Endodermal cell (in vitro differentiated cells): ENCODE measurements at regions not wholly inside any gene's neighbourhood (a gene's known extent, or its start where the extent isn't known, plus 50 kb on each side); places are given as distances from the start of the nearest gene placed in this dataset.

Experiments used
- DNase-seq: peaks from one replicate; pipeline ENCODE4 v3.0.0-alpha.2; 2017
- H3K27ac ChIP-seq: 2 replicates; pipeline ENCODE4 v1.5.1; 2013; ENCODE audit warnings: mild to moderate bottlenecking, low read depth, low read length, moderate library complexity
- H3K27me3 ChIP-seq: 2 replicates; pipeline ENCODE4 v1.6.1; 2013; ENCODE audit warnings: mild to moderate bottlenecking, low read length, moderate library complexity; ENCODE audit not compliant: insufficient read depth, control insufficient read depth, poor library complexity, severe bottlenecking
- H3K36me3 ChIP-seq: 2 replicates; pipeline ENCODE4 v1.7.0; 2013; ENCODE audit warnings: mild to moderate bottlenecking, low read length, moderate library complexity; ENCODE audit not compliant: control insufficient read depth, insufficient read depth
- H3K4me1 ChIP-seq: one replicate; pipeline ENCODE4 v1.7.0; 2013; ENCODE audit warnings: low read length; ENCODE audit not compliant: control insufficient read depth, insufficient read depth
- H3K4me3 ChIP-seq: 2 replicates; pipeline ENCODE4 v1.5.1; 2013; ENCODE audit warnings: mild to moderate bottlenecking, low read length, moderate library complexity
- H3K9ac ChIP-seq: 2 replicates; pipeline ENCODE4 v1.6.1; 2013; ENCODE audit warnings: mild to moderate bottlenecking, low read length, moderate library complexity; ENCODE audit not compliant: poor library complexity, severe bottlenecking; ENCODE audit errors: extremely low read depth
- H3K9me3 ChIP-seq: 2 replicates; pipeline ENCODE4 v1.6.1; 2013; ENCODE audit warnings: mild to moderate bottlenecking, low read length, moderate library complexity; ENCODE audit not compliant: control insufficient read depth
- H3K27ac Mint-ChIP-seq: 2 replicates; pipeline ENCODE4 v1.8.0; 2020; ENCODE audit warnings: mixed read lengths
- H3K27me3 Mint-ChIP-seq: 2 replicates; pipeline ENCODE4 v1.8.0; 2021; ENCODE audit warnings: mild to moderate bottlenecking, mixed read lengths; ENCODE audit not compliant: insufficient read depth
- H3K36me3 Mint-ChIP-seq: 2 replicates; pipeline ENCODE4 v1.8.0; 2020; ENCODE audit warnings: low read depth, mixed read lengths
- H3K4me1 Mint-ChIP-seq: 2 replicates; pipeline ENCODE4 v1.8.0; 2020; ENCODE audit warnings: mixed read lengths
- H3K4me3 Mint-ChIP-seq: 2 replicates; pipeline ENCODE4 v1.8.0; 2020; ENCODE audit warnings: mild to moderate bottlenecking, moderate library complexity, mixed read lengths
- H3K9me3 Mint-ChIP-seq: 2 replicates; pipeline ENCODE4 v1.8.0; 2020; ENCODE audit warnings: mild to moderate bottlenecking, mixed read lengths
- WGBS, 2 experiments: methylation state at CpG; one replicate each; pipeline versions ENCODE4 v1.1.5 to v1.1.7; 2013; ENCODE audit warnings: missing lambda C conversion rate in 2 of 2, mixed read lengths in 1 of 2; ENCODE audit not compliant: insufficient coverage in 1 of 2, insufficient read length in 1 of 2; 5-methylcytosine and 5-hydroxymethylcytosine counted together
- TF ChIP-seq, protein P1 (sequence below): fragments of 200-600 bp; sonication (generic); conservative IDR thresholded peaks from 2 replicates; pipeline ENCODE4 v1.5.0; 2021; ENCODE audit warnings: antibody characterized with exemption, mild to moderate bottlenecking

DNA sequence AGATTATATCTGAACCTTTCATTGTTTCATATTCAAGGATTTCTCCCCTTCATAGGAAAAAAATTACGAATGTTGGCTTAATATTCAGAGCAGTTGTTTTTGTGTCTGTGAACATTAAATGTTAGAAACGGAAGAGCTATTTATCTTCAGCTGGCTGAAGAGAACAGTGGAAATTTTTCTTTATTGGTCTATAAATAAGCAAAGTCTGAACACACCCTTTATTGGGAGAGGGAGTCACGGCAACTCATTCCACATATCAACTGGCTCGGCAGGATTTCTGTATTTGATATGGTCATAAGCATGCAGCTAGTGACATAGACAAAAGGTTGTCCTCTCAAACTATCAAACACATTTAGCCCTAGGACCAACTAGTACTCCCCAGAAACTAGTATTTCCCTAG is 468.4 kb upstream of the HNRNPA3 start:
- DNase-seq, result no peak
- Mint-ChIP-seq H3K4me1 (peaks cover 13% of the 10 kb centered on the region), H3K27me3 (no peaks in the 10 kb centered on the region), H3K9me3 (no peaks in the 10 kb centered on the region), H3K4me3 (no peak overlapping the region), H3K27ac (no peak overlapping the region), H3K36me3 (no peaks in the 10 kb centered on the region)
- TF ChIP-seq, protein P1, sequence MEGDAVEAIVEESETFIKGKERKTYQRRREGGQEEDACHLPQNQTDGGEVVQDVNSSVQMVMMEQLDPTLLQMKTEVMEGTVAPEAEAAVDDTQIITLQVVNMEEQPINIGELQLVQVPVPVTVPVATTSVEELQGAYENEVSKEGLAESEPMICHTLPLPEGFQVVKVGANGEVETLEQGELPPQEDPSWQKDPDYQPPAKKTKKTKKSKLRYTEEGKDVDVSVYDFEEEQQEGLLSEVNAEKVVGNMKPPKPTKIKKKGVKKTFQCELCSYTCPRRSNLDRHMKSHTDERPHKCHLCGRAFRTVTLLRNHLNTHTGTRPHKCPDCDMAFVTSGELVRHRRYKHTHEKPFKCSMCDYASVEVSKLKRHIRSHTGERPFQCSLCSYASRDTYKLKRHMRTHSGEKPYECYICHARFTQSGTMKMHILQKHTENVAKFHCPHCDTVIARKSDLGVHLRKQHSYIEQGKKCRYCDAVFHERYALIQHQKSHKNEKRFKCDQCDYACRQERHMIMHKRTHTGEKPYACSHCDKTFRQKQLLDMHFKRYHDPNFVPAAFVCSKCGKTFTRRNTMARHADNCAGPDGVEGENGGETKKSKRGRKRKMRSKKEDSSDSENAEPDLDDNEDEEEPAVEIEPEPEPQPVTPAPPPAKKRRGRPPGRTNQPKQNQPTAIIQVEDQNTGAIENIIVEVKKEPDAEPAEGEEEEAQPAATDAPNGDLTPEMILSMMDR, result no peak
- no peak overlapping the region for H3K9ac ChIP-seq
- no peaks in the 10 kb centered on the region for H3K4me1 ChIP-seq
- no peaks in the 10 kb centered on the region for H3K9me3 ChIP-seq
- WGBS, 2 experiments, result 91% methylated on average over 4 of the region's 4 CpGs; no CpG with 5 or more reads in 1 of the 2 experiments
- no peaks in the 10 kb centered on the region for H3K36me3 ChIP-seq
- H3K4me3 ChIP-seq, result no peak overlapping the region
- H3K27me3 ChIP-seq, result no peaks in the 10 kb centered on the region
- H3K27ac ChIP-seq, result no peak overlapping the region

DNA sequence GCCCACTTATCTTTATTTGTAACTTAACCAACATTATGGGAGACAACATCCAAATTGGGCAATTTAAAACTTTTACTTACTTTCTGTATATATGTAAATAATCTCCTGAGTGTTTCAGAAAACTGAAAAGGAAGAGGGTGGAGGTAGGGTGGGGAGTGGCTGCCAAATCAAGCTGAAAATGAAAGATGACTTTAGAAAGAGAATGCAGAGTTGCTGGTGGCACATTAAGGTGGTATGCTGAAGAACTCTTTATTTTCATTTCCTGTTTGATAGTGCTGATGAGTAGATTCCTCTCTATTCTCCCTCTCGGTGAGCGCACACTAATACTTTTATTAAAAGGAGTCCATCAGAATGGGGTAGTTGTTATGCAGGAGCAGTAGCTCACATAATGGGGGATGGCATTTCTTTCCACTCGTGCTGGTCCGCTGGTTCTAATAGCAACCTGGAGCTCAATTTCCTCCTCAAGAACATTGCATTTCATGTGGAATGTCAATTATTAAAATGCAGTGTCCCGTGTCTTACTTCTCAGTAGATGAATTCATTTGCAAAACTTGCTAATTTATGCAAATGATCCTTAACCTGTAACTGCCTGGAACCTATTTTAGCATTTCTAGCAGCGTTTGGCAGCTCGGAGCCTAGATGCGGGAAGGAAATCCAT is 466.9 kb upstream of the HNRNPA3 start:
- H3K36me3 ChIP-seq, result no peaks in the 10 kb centered on the region
- TF ChIP-seq, protein P1, result no peak
- no peaks in the 10 kb centered on the region for H3K9me3 Mint-ChIP-seq
- H3K4me1 Mint-ChIP-seq, result peaks cover 21% of the 10 kb centered on the region
- no peaks in the 10 kb centered on the region for H3K27me3 Mint-ChIP-seq
- 51 to 52% methylated on average over 5 to 8 of the region's 8 CpGs for whole genome bisulfite sequencing, 2 experiments
- no peak for DNase-seq
- no peaks in the 10 kb centered on the region for H3K27me3 ChIP-seq
- no peak overlapping the region for H3K27ac Mint-ChIP-seq
- no peak overlapping the region for H3K27ac ChIP-seq
- H3K36me3 Mint-ChIP-seq, result no peaks in the 10 kb centered on the region
- no peak overlapping the region for H3K4me3 Mint-ChIP-seq
- H3K9me3 ChIP-seq, result no peaks in the 10 kb centered on the region
- no peak overlapping the region for H3K9ac ChIP-seq
- H3K4me1 ChIP-seq, result peaks cover 9% of the 10 kb centered on the region
- no peak overlapping the region for H3K4me3 ChIP-seq

DNA sequence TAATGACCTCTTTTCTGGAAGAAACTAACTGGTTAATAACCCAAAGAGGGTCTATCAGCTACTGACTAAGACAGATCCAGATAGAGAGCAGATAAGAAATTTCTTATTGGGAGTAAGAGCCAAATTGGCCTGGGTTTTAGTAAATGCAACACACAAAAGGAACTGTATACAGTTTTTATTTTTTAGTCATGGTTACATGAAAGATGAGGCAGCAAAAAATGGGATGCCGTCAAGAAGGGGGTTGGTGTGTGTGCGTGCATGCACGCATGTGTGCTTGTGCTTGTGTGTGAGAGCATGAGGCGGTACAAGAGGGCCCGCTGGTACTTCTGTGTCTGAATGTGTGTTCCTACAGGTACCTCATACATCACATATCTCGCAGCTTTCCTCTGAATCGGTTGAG is 466.2 kb upstream of the HNRNPA3 start:
- no peak overlapping the region for H3K4me3 Mint-ChIP-seq
- Histone ChIP-seq H3K27me3 (no peaks in the 10 kb centered on the region), H3K9ac (no peak overlapping the region), H3K27ac (no peak overlapping the region), H3K4me3 (no peak overlapping the region), H3K36me3 (no peaks in the 10 kb centered on the region), H3K9me3 (no peaks in the 10 kb centered on the region), H3K4me1 (peaks cover 14% of the 10 kb centered on the region)
- TF ChIP-seq, protein P1, result no peak
- WGBS, 2 experiments, result 97% methylated on average over 7 of the region's 7 CpGs; no CpG with 5 or more reads in 1 of the 2 experiments
- no peaks in the 10 kb centered on the region for H3K9me3 Mint-ChIP-seq
- peaks cover 29% of the 10 kb centered on the region for H3K4me1 Mint-ChIP-seq
- no peak for DNase-seq
- H3K36me3 Mint-ChIP-seq, result no peaks in the 10 kb centered on the region
- H3K27ac Mint-ChIP-seq, result no peak overlapping the region
- no peaks in the 10 kb centered on the region for H3K27me3 Mint-ChIP-seq
